ENCODE measurements at regions not wholly inside any gene's neighbourhood (a gene's known extent, or its start where the extent isn't known, plus 50 kb on each side); places are given as distances from the start of the nearest gene placed in this dataset.

GRCh38 chr16:65964752-65965151 is 401.7 kb upstream of the CDH5 start:
- Histone ChIP-seq H4K20me1 (ENCODE audit: insufficient read depth, poor library complexity, severe bottlenecking) (no peaks in the 10 kb centered on the region), H3K4me2 (no peak overlapping the region), H3K79me2 (no peaks in the 10 kb centered on the region), H2AFZ (no peak overlapping the region), H3K27ac (no peak overlapping the region), H3K9me3 (ENCODE audit: low read depth) (no peaks in the 10 kb centered on the region), H3K9me2 (replicated peaks; ENCODE audit: insufficient read depth) (no peaks in the 10 kb centered on the region), H3K36me3 (replicated peaks; ENCODE audit: insufficient read depth, low read depth) (no peaks in the 10 kb centered on the region), H3K27me3 (no peaks in the 10 kb centered on the region), H3K4me3 (no peak overlapping the region), H3K4me1 (ENCODE audit: insufficient read depth) (peaks cover 3% of the 10 kb centered on the region)
- TF ChIP-seq CTCF (IDR thresholded peaks at IDR 0.05; ENCODE audit: poor library complexity) = no peak
- TF ChIP-seq EZH2 (IDR thresholded peaks at IDR 0.05; ENCODE audit: borderline replicate concordance) = no peak
- TF ChIP-seq EZH2phosphoT487 (IDR thresholded peaks at IDR 0.05; ENCODE audit: low read depth, severe bottlenecking, unreplicated experiment) = no peak
- DNase-seq (ENCODE audit: low spot score) = no peak
- 86% methylated on average over 4 of the region's 4 CpGs for WGBS (ENCODE audit: low lambda C conversion rate, missing lambda C conversion rate)

- H3K9me2 ChIP-seq (replicated peaks; ENCODE audit: insufficient read depth) = no peaks in the 10 kb centered on the region
- H3K4me3 ChIP-seq = no peak overlapping the region
- H3K27me3 ChIP-seq = no peaks in the 10 kb centered on the region
- H3K4me2 ChIP-seq = no peak overlapping the region
- TF ChIP-seq EZH2 (IDR thresholded peaks at IDR 0.05; ENCODE audit: borderline replicate concordance) (no peak), EZH2phosphoT487 (IDR thresholded peaks at IDR 0.05; ENCODE audit: low read depth, severe bottlenecking, unreplicated experiment) (no peak), CTCF (IDR thresholded peaks at IDR 0.05; ENCODE audit: poor library complexity) (no peak)
- no peak for DNase-seq (ENCODE audit: low spot score)
- H3K79me2 ChIP-seq = no peaks in the 10 kb centered on the region
- H4K20me1 ChIP-seq (ENCODE audit: insufficient read depth, poor library complexity, severe bottlenecking) = no peaks in the 10 kb centered on the region
- no peak overlapping the region for H2AFZ ChIP-seq
- no peak overlapping the region for H3K27ac ChIP-seq
- H3K4me1 ChIP-seq (ENCODE audit: insufficient read depth) = peaks cover 3% of the 10 kb centered on the region
- WGBS (ENCODE audit: low lambda C conversion rate, missing lambda C conversion rate) = 66% methylated on average over 4 of the region's 4 CpGs
- no peaks in the 10 kb centered on the region for H3K9me3 ChIP-seq (ENCODE audit: low read depth)
- no peaks in the 10 kb centered on the region for H3K36me3 ChIP-seq (replicated peaks; ENCODE audit: insufficient read depth, low read depth)
Observed at GRCh38 chr16:65961476-65962143, 404.9 kb upstream of the CDH5 start.

- 95% methylated on average over 2 of the region's 2 CpGs for WGBS (ENCODE audit: low lambda C conversion rate, missing lambda C conversion rate)
- TF ChIP-seq EZH2phosphoT487 (IDR thresholded peaks at IDR 0.05; ENCODE audit: low read depth, severe bottlenecking, unreplicated experiment) (no peak), CTCF (IDR thresholded peaks at IDR 0.05; ENCODE audit: poor library complexity) (no peak), EZH2 (IDR thresholded peaks at IDR 0.05; ENCODE audit: borderline replicate concordance) (no peak)
- no peak overlapping the region for H3K4me2 ChIP-seq
Observed at GRCh38 chr16:65959983-65960382, 406.5 kb upstream of the CDH5 start.

More at GRCh38 chr16:65959983-65960382, 406.5 kb upstream of the CDH5 start:
- H3K36me3 ChIP-seq (replicated peaks; ENCODE audit: insufficient read depth, low read depth) = no peaks in the 10 kb centered on the region
- no peak for DNase-seq (ENCODE audit: low spot score)
- H2AFZ ChIP-seq = no peak overlapping the region
- no peak overlapping the region for H3K4me3 ChIP-seq
- H3K9me2 ChIP-seq (replicated peaks; ENCODE audit: insufficient read depth) = no peaks in the 10 kb centered on the region
- no peak overlapping the region for H3K27ac ChIP-seq
- no peaks in the 10 kb centered on the region for H3K9me3 ChIP-seq (ENCODE audit: low read depth)
- H3K27me3 ChIP-seq = no peaks in the 10 kb centered on the region
- H4K20me1 ChIP-seq (ENCODE audit: insufficient read depth, poor library complexity, severe bottlenecking) = no peaks in the 10 kb centered on the region
- H3K4me1 ChIP-seq (ENCODE audit: insufficient read depth) = peaks cover 3% of the 10 kb centered on the region
- H3K79me2 ChIP-seq = no peaks in the 10 kb centered on the region
